GM12875 (cell line): ENCODE measurements at regions not wholly inside any gene's neighbourhood (a gene's known extent, or its start where the extent isn't known, plus 50 kb on each side); places are given as distances from the start of the nearest gene placed in this dataset.

ENCODE experiments used
- H3K4me3 ChIP-seq: one replicate; pipeline ENCODE4 v1.5.1; 2011; ENCODE audit warnings: low read depth, low read length, control low read depth
- CTCF ChIP-seq: IDR thresholded peaks from 2 replicates; pipeline ENCODE4 v1.5.1; 2011; ENCODE audit warnings: low read depth, mild to moderate bottlenecking, control low read depth, inconsistent platforms, low read length, moderate library complexity, borderline replicate concordance; ENCODE audit not compliant: insufficient read depth

- no peak overlapping the region for H3K4me3 ChIP-seq
- TF ChIP-seq CTCF, result no peak
Measured at GRCh38 chr18:40360558-40360957, 1594.5 kb upstream of the PIK3C3 start.

DNA sequence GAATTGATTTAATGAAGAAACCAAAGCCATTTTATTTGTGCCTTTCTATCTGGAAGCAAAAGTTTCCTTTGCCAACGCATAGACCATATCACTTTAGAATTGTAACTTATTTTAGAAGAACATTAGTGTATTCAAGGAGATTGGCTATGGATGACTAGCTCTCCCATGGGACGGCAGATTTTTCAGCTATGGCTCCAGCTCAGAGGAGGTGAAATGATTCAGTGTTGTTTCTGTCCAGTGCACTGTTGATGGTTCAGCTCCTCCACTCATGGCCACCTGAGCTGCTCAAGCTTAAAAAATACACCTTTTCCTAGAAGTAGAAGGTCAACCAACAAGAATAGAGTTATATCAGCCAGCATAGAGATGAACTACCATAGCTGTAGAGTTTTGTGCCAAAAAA, 1597.5 kb upstream of the PIK3C3 start:
- H3K4me3 ChIP-seq, result no peak overlapping the region
- TF ChIP-seq CTCF, result no peak

GRCh38 chr18:40356168-40356567, 1598.9 kb upstream of the PIK3C3 start:
- H3K4me3 ChIP-seq, result no peak overlapping the region
- TF ChIP-seq CTCF, result no peak

DNA sequence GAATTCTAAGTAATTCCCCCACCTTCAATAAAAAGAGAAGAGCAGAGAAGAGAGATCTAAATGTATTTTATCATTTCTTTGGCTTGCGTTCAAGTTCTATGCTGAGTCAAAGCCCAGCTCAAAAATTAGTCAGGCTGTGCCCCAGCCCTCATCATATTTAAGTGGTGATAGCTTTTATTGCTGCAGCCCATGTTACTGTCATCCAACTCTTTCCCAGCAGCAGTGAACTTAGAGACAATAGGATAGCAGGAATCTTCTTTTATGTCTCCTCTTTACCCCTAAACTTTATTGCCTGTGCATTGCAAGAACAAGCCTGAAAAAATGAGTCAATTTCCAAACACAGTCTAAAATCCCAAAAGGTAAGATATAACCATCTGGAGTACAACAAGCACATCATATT, 1599.3 kb upstream of the PIK3C3 start:
- TF ChIP-seq CTCF, result no peak
- H3K4me3 ChIP-seq, result no peak overlapping the region

DNA sequence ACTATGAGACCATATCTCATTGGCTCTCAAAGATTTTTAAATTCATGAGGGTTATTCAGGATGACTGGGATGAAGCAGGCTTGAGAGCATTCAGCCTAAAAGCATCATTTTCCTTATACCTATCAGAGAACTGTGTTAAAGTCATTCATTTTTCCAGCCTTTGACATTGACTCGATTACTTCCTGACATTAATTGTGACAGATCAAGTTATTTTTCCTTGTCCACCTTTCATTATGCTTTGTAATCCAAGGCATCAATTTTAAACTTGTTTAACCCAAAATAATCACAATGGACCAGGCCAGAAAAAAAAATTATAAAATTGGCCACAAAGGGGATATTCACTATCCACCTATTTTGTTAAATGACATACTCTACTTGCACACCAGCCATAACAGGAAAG, 1606.8 kb upstream of the PIK3C3 start:
- no peak for TF ChIP-seq CTCF
- H3K4me3 ChIP-seq, result no peak overlapping the region

DNA sequence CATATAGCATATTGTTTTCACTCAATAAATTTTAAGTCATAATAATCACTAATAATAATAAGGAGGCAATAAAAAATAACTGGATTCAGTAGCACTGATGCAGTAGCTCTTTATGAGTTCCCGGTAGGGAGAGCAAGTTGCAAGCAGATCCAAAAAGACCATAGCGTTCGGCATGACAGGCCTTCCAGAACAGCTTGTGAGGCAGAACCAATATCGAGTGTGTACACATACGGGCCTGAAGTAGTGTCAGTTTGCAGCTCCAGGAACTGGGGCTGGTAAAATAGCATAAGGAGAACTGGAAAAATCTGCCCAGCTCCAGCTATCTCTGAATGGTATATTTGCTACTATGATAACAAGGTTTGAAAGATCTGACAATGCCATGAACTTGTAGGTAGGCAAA, 1607.8 kb upstream of the PIK3C3 start:
- no peak for TF ChIP-seq CTCF
- no peak overlapping the region for H3K4me3 ChIP-seq

- no peak overlapping the region for H3K4me3 ChIP-seq
- TF ChIP-seq CTCF, result no peak
Measured at GRCh38 chr18:40346146-40346545, 1608.9 kb upstream of the PIK3C3 start.

GRCh38 chr18:40341701-40342100, 1613.3 kb upstream of the PIK3C3 start:
- TF ChIP-seq CTCF, result no peak
- no peak overlapping the region for H3K4me3 ChIP-seq
